ENCODE measurements at regions not wholly inside any gene's neighbourhood (a gene's known extent, or its start where the extent isn't known, plus 50 kb on each side); places are given as distances from the start of the nearest gene placed in this dataset.

DNA sequence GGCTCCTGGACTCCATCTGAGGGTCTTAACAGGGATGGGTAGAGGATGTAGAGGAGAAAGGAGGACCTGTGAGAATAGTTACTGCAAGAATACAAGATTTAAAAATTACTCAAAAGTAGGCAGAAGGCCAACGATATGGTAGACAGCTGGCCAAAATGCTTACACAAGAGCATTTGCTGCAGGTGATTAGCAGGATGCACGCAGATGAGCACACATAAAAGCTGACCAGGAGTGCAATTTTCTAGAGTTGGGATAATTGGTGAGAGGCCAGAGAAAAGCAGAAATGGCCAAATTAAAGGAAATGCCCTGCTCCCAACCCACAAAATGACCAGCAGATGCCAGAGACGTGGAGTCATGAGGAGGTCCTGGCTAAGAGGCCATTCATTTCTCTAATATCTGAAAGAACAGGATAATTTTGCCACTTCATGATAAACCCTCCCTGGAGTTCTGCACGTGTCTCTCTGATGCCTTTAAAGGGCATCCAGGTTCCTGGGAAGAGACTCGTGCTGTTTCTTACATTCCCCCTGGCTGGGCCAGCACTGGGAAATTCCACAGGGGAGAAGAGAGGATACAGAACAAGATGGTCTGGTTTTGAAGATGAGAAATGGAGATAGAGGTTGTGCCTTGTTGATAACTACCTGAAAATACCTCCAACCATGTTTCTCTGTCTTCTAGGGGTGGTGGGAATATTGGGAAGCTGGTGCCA lies 62.3 kb upstream of the KCNA3 start:
- no peaks in the 10 kb centered on the region for H3K36me3 Mint-ChIP-seq (ENCODE audit: low read depth)
- DNase-seq (ENCODE audit: low read depth, low spot score) = no peak
- TF ChIP-seq, protein P1, sequence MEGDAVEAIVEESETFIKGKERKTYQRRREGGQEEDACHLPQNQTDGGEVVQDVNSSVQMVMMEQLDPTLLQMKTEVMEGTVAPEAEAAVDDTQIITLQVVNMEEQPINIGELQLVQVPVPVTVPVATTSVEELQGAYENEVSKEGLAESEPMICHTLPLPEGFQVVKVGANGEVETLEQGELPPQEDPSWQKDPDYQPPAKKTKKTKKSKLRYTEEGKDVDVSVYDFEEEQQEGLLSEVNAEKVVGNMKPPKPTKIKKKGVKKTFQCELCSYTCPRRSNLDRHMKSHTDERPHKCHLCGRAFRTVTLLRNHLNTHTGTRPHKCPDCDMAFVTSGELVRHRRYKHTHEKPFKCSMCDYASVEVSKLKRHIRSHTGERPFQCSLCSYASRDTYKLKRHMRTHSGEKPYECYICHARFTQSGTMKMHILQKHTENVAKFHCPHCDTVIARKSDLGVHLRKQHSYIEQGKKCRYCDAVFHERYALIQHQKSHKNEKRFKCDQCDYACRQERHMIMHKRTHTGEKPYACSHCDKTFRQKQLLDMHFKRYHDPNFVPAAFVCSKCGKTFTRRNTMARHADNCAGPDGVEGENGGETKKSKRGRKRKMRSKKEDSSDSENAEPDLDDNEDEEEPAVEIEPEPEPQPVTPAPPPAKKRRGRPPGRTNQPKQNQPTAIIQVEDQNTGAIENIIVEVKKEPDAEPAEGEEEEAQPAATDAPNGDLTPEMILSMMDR (conservative IDR thresholded peaks at IDR 0.05) = no peak
- no peaks in the 10 kb centered on the region for H3K9me3 Mint-ChIP-seq
- no peak overlapping the region for H3K4me3 Mint-ChIP-seq
- H3K27ac Mint-ChIP-seq (ENCODE audit: unreplicated experiment) = no peak overlapping the region
- no peaks in the 10 kb centered on the region for H3K4me1 Mint-ChIP-seq
- peaks cover 63% of the 10 kb centered on the region for H3K27me3 Mint-ChIP-seq (ENCODE audit: low read depth)

GRCh38 chr1:110734133-110734680 lies 59.5 kb upstream of the KCNA3 start:
- Mint-ChIP-seq H3K9me3 (no peaks in the 10 kb centered on the region), H3K4me1 (no peaks in the 10 kb centered on the region), H3K36me3 (ENCODE audit: low read depth) (no peaks in the 10 kb centered on the region), H3K4me3 (no peak overlapping the region), H3K27me3 (ENCODE audit: low read depth) (peaks cover 66% of the 10 kb centered on the region), H3K27ac (ENCODE audit: unreplicated experiment) (no peak overlapping the region)
- DNase-seq (ENCODE audit: low read depth, low spot score) = no peak
- TF ChIP-seq, protein P1 (conservative IDR thresholded peaks at IDR 0.05) = no peak

DNA sequence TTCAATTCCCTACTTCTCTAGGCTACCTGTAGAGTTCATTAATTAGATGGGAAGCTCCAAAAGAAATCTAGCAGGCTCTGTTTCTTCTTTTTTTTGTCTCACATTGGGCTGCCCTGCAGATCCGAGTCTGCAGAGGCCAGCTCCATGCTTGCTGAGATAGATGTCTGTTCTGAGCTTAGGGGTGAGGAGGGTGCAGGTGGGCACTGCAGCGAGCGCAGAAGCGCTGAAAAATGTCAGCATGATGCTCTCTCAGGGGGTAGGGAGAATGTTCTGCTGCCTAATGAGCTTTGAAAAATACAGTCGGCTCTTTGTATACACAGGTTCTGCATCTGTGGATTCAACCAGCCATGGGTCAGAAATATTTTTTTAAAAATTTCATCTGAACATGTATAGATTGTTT lies 56.8 kb upstream of the KCNA3 start:
- Mint-ChIP-seq H3K9me3 (no peaks in the 10 kb centered on the region), H3K36me3 (ENCODE audit: low read depth) (no peaks in the 10 kb centered on the region), H3K4me1 (no peaks in the 10 kb centered on the region), H3K27ac (ENCODE audit: unreplicated experiment) (no peak overlapping the region), H3K27me3 (ENCODE audit: low read depth) (peaks cover 81% of the 10 kb centered on the region), H3K4me3 (no peak overlapping the region)
- no peak for DNase-seq (ENCODE audit: low read depth, low spot score)
- TF ChIP-seq, protein P1 (conservative IDR thresholded peaks at IDR 0.05) = no peak

DNA sequence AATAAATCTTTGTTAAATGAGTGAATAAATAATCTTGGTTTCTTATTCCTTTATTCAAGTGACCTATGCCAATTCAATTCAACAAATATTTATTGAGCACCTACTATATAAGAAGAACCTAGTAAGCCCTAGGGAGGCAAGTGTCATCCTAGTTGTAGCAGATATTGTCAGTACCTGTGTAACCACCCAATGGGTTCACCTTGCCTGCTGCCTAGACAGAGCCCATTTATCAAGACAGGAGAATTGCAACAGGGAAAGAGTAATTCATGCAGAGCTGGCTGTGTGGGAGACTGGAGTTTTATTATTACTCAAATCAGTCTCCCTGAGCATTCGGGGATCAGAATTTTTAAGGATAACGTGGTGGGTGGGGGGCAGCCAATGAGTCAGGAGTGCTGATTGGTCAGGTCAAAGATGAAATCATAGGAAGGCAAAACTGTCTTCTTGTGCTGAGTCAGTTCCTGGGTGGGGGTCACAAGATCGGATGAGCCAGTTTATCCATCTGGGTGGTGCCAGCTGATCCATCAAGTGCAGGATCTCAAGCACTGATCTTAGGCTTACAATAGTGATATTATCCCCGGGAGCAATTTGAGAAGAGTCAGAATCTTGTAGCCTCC lies 53.8 kb upstream of the KCNA3 start:
- no peaks in the 10 kb centered on the region for H3K9me3 Mint-ChIP-seq
- DNase-seq (ENCODE audit: low read depth, low spot score) = no peak
- no peak overlapping the region for H3K27ac Mint-ChIP-seq (ENCODE audit: unreplicated experiment)
- no peaks in the 10 kb centered on the region for H3K36me3 Mint-ChIP-seq (ENCODE audit: low read depth)
- H3K4me1 Mint-ChIP-seq = no peaks in the 10 kb centered on the region
- H3K4me3 Mint-ChIP-seq = no peak overlapping the region
- peaks cover 79% of the 10 kb centered on the region for H3K27me3 Mint-ChIP-seq (ENCODE audit: low read depth)
- TF ChIP-seq, protein P1 (conservative IDR thresholded peaks at IDR 0.05) = no peak

DNA sequence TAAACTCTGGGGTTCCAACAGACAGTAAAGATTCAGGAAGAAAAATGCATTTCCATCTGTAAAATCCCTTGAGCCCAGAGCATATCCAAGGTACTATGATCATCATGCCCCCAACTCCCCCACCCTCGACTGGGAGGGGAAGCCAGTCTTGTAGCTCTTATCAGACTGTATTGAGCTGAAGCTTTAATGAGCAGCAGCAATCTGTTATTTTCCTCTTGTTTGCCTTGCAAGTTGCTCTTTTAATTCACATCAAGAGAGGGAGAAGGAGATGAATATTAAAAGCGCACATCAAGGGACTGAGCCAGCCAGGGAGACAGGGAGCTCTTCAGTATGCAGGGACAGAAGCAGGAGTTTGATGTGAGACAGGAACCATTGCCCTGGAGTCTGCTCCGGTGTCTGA lies 52.5 kb upstream of the KCNA3 start:
- Mint-ChIP-seq H3K4me1 (no peaks in the 10 kb centered on the region), H3K36me3 (ENCODE audit: low read depth) (no peaks in the 10 kb centered on the region), H3K27me3 (ENCODE audit: low read depth) (peaks cover 66% of the 10 kb centered on the region), H3K4me3 (no peak overlapping the region), H3K9me3 (no peaks in the 10 kb centered on the region), H3K27ac (ENCODE audit: unreplicated experiment) (no peak overlapping the region)
- TF ChIP-seq, protein P1 (conservative IDR thresholded peaks at IDR 0.05) = no peak
- no peak for DNase-seq (ENCODE audit: low read depth, low spot score)

All from neural crest cell (in vitro differentiated cells).